ENCODE measurements at regions not wholly inside any gene's neighbourhood (a gene's known extent, or its start where the extent isn't known, plus 50 kb on each side); places are given as distances from the start of the nearest gene placed in this dataset.

GRCh38 chr21:25133939-25134338 lies 473.3 kb downstream of the MRPL39 start:
- POLR2A ChIA-PET (ENCODE audit: unreplicated experiment): no interaction called here
- CTCF ChIA-PET: no interaction called here
- no peak overlapping the region for H3K56ac ChIP-seq (ENCODE audit: extremely low read depth, insufficient read depth, low read length)

More at GRCh38 chr21:25133939-25134338, 473.3 kb downstream of the MRPL39 start:
- no TSS peak for BruUV-seq (replicated peaks)
- H3K36me3 ChIP-seq (ENCODE audit: control insufficient read depth, insufficient read depth, low read length): no peaks in the 10 kb centered on the region
- H3K4me1 ChIP-seq (ENCODE audit: control insufficient read depth, insufficient read depth, low read length): no peaks in the 10 kb centered on the region
- H3K14ac ChIP-seq (replicated peaks; ENCODE audit: low read depth, low read length): no peak overlapping the region
- in situ Hi-C loops (cut with MboI; ENCODE audit: low sequenced_read_pairs): no loop called here
- no peak overlapping the region for H3K9ac ChIP-seq (ENCODE audit: low read depth, low read length)
- H3K9me1 ChIP-seq (ENCODE audit: insufficient read depth, low read length): no peaks in the 10 kb centered on the region
- no peak overlapping the region; the same call in 1 of the 2 replicates for H3K18ac ChIP-seq (ENCODE audit: low read depth, low read length)
- ATAC-seq (ENCODE audit: low read depth) (peak; percentile 75), DNase-seq (peak; percentile 57)
- intact Hi-C loops (cut with micrococcal nuclease): no loop called here
- WGBS, 2 experiments (ENCODE audit: extremely low coverage in 2 of 2, insufficient read length in 1 of 2): no CpG with 5 or more reads among the region's 2 CpGs
- H3K4ac ChIP-seq (ENCODE audit: low read depth, low read length): no peak overlapping the region
- H2BK15ac ChIP-seq (ENCODE audit: low read depth, low read length): no peak overlapping the region
- H3K27me3 ChIP-seq (ENCODE audit: control insufficient read depth, insufficient read depth, low read length): no peaks in the 10 kb centered on the region
- no peak overlapping the region for H3K23ac ChIP-seq (ENCODE audit: low read depth, low read length)
- H3K79me1 ChIP-seq (ENCODE audit: low read depth in 1 of 2, low read length in 2 of 2): no peaks in the 10 kb centered on the region
- dilution Hi-C loops (cut with HindIII; ENCODE audit: low sequenced_read_pairs, unreplicated experiment): no loop called here
- TF ChIP-seq SMC3 (IDR thresholded peaks at IDR 0.05; ENCODE audit: low read depth, low read length) (no peak), CEBPB (IDR thresholded peaks at IDR 0.05; ENCODE audit: low read depth, low read length) (no peak), MXI1 (IDR thresholded peaks at IDR 0.05; ENCODE audit: borderline replicate concordance, low read depth, low read length) (no peak), CHD1 (IDR thresholded peaks at IDR 0.05; ENCODE audit: low read depth, low read length) (no peak), BHLHE40 (IDR thresholded peaks at IDR 0.05; ENCODE audit: low read depth, low read length) (no peak; the same call in 1 of the 2 replicates), RCOR1 (IDR thresholded peaks at IDR 0.05; ENCODE audit: insufficient replicate concordance, low read length) (no peak), MAFK (IDR thresholded peaks at IDR 0.05; ENCODE audit: low read depth, low read length) (no peak), NFE2L2 (IDR thresholded peaks at IDR 0.05; ENCODE audit: low read depth, low read length) (no peak), FOS (IDR thresholded peaks at IDR 0.05; ENCODE audit: low read depth, low read length) (no peak), RFX5 (IDR thresholded peaks at IDR 0.05; ENCODE audit: low read depth, low read length) (no peak), CTCF (conservative IDR thresholded peaks at IDR 0.05; ENCODE audit: low read depth, low read length) (no peak), POLR2A (IDR thresholded peaks at IDR 0.05; ENCODE audit: low read depth, low read length) (no peak), MAZ (IDR thresholded peaks at IDR 0.05; ENCODE audit: borderline replicate concordance, low read depth, low read length) (no peak)
- H3K4me3 ChIP-seq (ENCODE audit: insufficient read depth, low read depth, low read length): no peak overlapping the region
- H4K5ac ChIP-seq (ENCODE audit: low read depth, low read length): no peak overlapping the region
- peak overlapping the region; percentile 9; the same call in 1 of the 2 replicates for H3K4me2 ChIP-seq (ENCODE audit: low read depth, low read length)
- no peak overlapping the region for H3K27ac ChIP-seq (ENCODE audit: insufficient read depth, low read length)
- no peak overlapping the region for H4K91ac ChIP-seq (ENCODE audit: insufficient read depth, low read depth, low read length)
- H2BK120ac ChIP-seq (ENCODE audit: low read depth, low read length): peak overlapping the region; percentile 8; the same call in 1 of the 2 replicates
- no peak overlapping the region for H2BK5ac ChIP-seq (ENCODE audit: low read depth, low read length, poor library complexity, severe bottlenecking)
- H4K8ac ChIP-seq (ENCODE audit: low read depth in 2 of 2, low read length in 2 of 2): no peak overlapping the region
- no peaks in the 10 kb centered on the region for H3K9me3 ChIP-seq (ENCODE audit: control insufficient read depth, insufficient read depth, low read length)
- H4K20me1 ChIP-seq (ENCODE audit: insufficient read depth, low read length): no peaks in the 10 kb centered on the region
- no peak overlapping the region for H2BK20ac ChIP-seq (ENCODE audit: low read depth, low read length)
- H2AK9ac ChIP-seq (replicated peaks; ENCODE audit: low read depth, low read length, poor library complexity): no peak overlapping the region
- no peak overlapping the region for H2AFZ ChIP-seq (replicated peaks; ENCODE audit: low read length, poor library complexity)
- no peak overlapping the region for H2AK5ac ChIP-seq (ENCODE audit: low read depth, low read length)

All from IMR-90 (cell line).